K562 (cell line): ENCODE measurements at regions not wholly inside any gene's neighbourhood (a gene's known extent, or its start where the extent isn't known, plus 50 kb on each side); places are given as distances from the start of the nearest gene placed in this dataset.

Experiments
- ATAC-seq: fragments of 200-7000 bp; cut with Tn5 transposase; 3 replicates; pipeline ENCODE4 v1.9.1; 2020; ENCODE audit warnings: moderate library complexity
- BruUV-seq: library from RNA; stranded (reverse); fragments of 400-500 nt; replicated peaks from 2 replicates; lab custom pipeline; 2021; lab: Mats Ljungman, UMichigan
- CTCF ChIA-PET: fragments of 300-600 bp; formaldehyde crosslinking; extraction: SDS; loops from one replicate; lab custom pipeline; 2021; ENCODE audit warnings: low intra/inter-chr PET ratio; lab: Yijun Ruan, JAX
- POLR2A ChIA-PET: fragments of 300-600, 350-650 bp; sonication (Branson Sonifier 250); formaldehyde crosslinking; extraction: SDS; loops from one replicate; lab custom pipeline; 2021; ENCODE audit warnings: antibody characterized with exemption, inconsistent platforms; lab: Yijun Ruan, JAX
- DNase-seq, 4 experiments: peaks; one replicate each; pipeline versions ENCODE4 v3.0.0 to v3.0.0-alpha.2; 2011 to 2018; ENCODE audit warnings: low spot score in 3 of 4, mixed read lengths in 3 of 4; ENCODE audit errors: extremely low read depth in 1 of 4
- FAIRE-seq: peaks from 2 replicates; lab custom pipeline; 2011; peaks lifted over from hg19 to GRCh38; lab: Jason Lieb, UNC
- H2AFZ ChIP-seq: 2 replicates; pipeline ENCODE4 v1.6.0; 2011; ENCODE audit warnings: low read depth, low read length, control low read depth, inconsistent platforms
- H3K27ac ChIP-seq: fragments of 200-600 bp; 3 replicates; pipeline ENCODE4 v1.8.0; 2011; ENCODE audit warnings: low read depth, mild to moderate bottlenecking, control low read depth, inconsistent platforms, low read length, moderate library complexity, mixed read lengths; ENCODE audit errors: extremely low read depth
- H3K27me3 ChIP-seq, 2 experiments: fragments of 300-600 bp in 1 of 2; 2 replicates in 1 of 2; 3 replicates in 1 of 2; pipeline versions ENCODE4 v1.6.0 to v1.8.0; 2011; ENCODE audit warnings: inconsistent platforms in 2 of 2, low read length in 2 of 2, mild to moderate bottlenecking in 1 of 2, mixed read lengths in 1 of 2, moderate library complexity in 1 of 2; ENCODE audit not compliant: control insufficient read depth in 2 of 2, insufficient read depth in 2 of 2
- H3K36me3 ChIP-seq: fragments of 300-600 bp; 3 replicates; pipeline ENCODE4 v1.8.0; 2011; ENCODE audit warnings: mild to moderate bottlenecking, low read length, inconsistent platforms; ENCODE audit not compliant: control insufficient read depth, insufficient read depth
- H3K4me1 ChIP-seq, 2 experiments: fragments of 200-600 bp in 1 of 2; replicated peaks in 1 of 2; 2 replicates in 1 of 2; 3 replicates in 1 of 2; pipeline versions ENCODE4 v1.5.1 to v1.8.0; 2011; ENCODE audit warnings: inconsistent platforms in 2 of 2, low read length in 2 of 2, mild to moderate bottlenecking in 1 of 2, mixed read lengths in 1 of 2, moderate library complexity in 1 of 2; ENCODE audit not compliant: control insufficient read depth in 2 of 2, insufficient read depth in 2 of 2
- H3K4me2 ChIP-seq: 2 replicates; pipeline ENCODE4 v1.6.1; 2011; ENCODE audit warnings: low read length, control low read depth, inconsistent platforms, mixed read lengths; ENCODE audit not compliant: insufficient read depth
- H3K4me3 ChIP-seq: fragments of 200-600 bp; sonication (generic), shearing (Covaris generic); 2 replicates; pipeline ENCODE4 v1.5.1; 2016; ENCODE audit warnings: control low read depth, inconsistent platforms
- H3K79me2 ChIP-seq: fragments of 200-600 bp; 3 replicates; pipeline ENCODE4 v1.8.0; 2011; ENCODE audit warnings: low read length, inconsistent platforms; ENCODE audit not compliant: control insufficient read depth, insufficient read depth
- H3K9ac ChIP-seq, 2 experiments: 2 replicates each; pipeline versions ENCODE4 v1.6.0 to v1.6.1; 2011; ENCODE audit warnings: low read depth in 2 of 2, low read length in 2 of 2, control low read depth in 1 of 2, inconsistent platforms in 1 of 2, mild to moderate bottlenecking in 1 of 2, mixed read lengths in 1 of 2; ENCODE audit not compliant: insufficient read depth in 1 of 2
- H3K9me1 ChIP-seq: one replicate; pipeline ENCODE4 v1.6.0; 2011; ENCODE audit warnings: inconsistent platforms, mild to moderate bottlenecking, low read length, moderate library complexity; ENCODE audit not compliant: control insufficient read depth, insufficient read depth
- H3K9me3 ChIP-seq: replicated peaks from 2 replicates; pipeline ENCODE4 v1.5.1; 2011; ENCODE audit warnings: low read depth, low read length, inconsistent platforms; ENCODE audit not compliant: control insufficient read depth, insufficient read depth
- H4K20me1 ChIP-seq: replicated peaks from 2 replicates; pipeline ENCODE4 v1.6.1; 2011; ENCODE audit warnings: low read length, inconsistent platforms, mixed read lengths; ENCODE audit not compliant: control insufficient read depth, insufficient read depth
- ADNP ChIP-seq: fragments of 200-800 bp; sonication (Bioruptor generic); IDR thresholded peaks from 2 replicates; pipeline ENCODE4 v1.6.1; 2016; ENCODE audit warnings: missing genetic modification characterization, missing compliant biosample characterization
- AFF4 ChIP-seq: sonication (generic); formaldehyde crosslinking; IDR thresholded peaks from 2 replicates; pipeline ENCODE4 v1.8.0; 2023; ENCODE audit warnings: mild to moderate bottlenecking, missing genetic modification reagents
- ARID1B ChIP-seq: fragments of 450-650 bp; IDR thresholded peaks from 2 replicates; pipeline ENCODE4 v1.6.1; 2016; ENCODE audit warnings: antibody characterized with exemption, mild to moderate bottlenecking, inconsistent platforms
- GTF3C2 ChIP-seq: IDR thresholded peaks from 3 replicates; pipeline ENCODE4 v1.6.1; 2011; ENCODE audit warnings: borderline replicate concordance, mild to moderate bottlenecking, moderate library complexity; ENCODE audit not compliant: insufficient read length; ENCODE audit errors: extremely low read depth
- HDGF ChIP-seq: fragments of 450-650 bp; IDR thresholded peaks from 2 replicates; pipeline ENCODE4 v1.6.1; 2016
- KHSRP ChIP-seq: fragments of 450-650 bp; IDR thresholded peaks from 2 replicates; pipeline ENCODE4 v1.6.1; 2017
- KLF16 ChIP-seq: IDR thresholded peaks from 2 replicates; pipeline ENCODE4 v1.6.1; 2016; ENCODE audit warnings: antibody characterized with exemption
- MCM7 ChIP-seq, 2 experiments: fragments of 450-650 bp; IDR thresholded peaks; 2 replicates each; pipeline ENCODE4 v1.6.1; 2016 to 2018
- SIX5 ChIP-seq, 2 experiments: IDR thresholded peaks; 2 replicates each; pipeline ENCODE4 v1.6.1; 2011; ENCODE audit warnings: low read length in 2 of 2, borderline replicate concordance in 1 of 2, low read depth in 1 of 2, mild to moderate bottlenecking in 1 of 2, moderate library complexity in 1 of 2; ENCODE audit not compliant: insufficient read depth in 1 of 2
- THRAP3 ChIP-seq: fragments of 450-650 bp; IDR thresholded peaks from 2 replicates; pipeline ENCODE4 v1.6.1; 2016; ENCODE audit warnings: mild to moderate bottlenecking, inconsistent platforms, borderline replicate concordance
- USF1 ChIP-seq: sonication (generic); formaldehyde crosslinking; IDR thresholded peaks from 2 replicates; pipeline ENCODE4 v1.9.0; 2022; ENCODE audit warnings: mild to moderate bottlenecking, missing genetic modification reagents
- WGBS: fragments of 100-300 bp; shearing (Covaris generic); methylation state at CpG from one replicate; pipeline ENCODE4 v1.1.6; 2016; ENCODE audit warnings: low coverage, mixed read lengths; ENCODE audit not compliant: insufficient coverage; ENCODE audit errors: missing lambda C conversion rate; 5-methylcytosine and 5-hydroxymethylcytosine counted together
- in situ Hi-C: fragments of 300-500 bp; cut with MboI; formaldehyde crosslinking; loops from 4 replicates; pipeline ENCODE4 v1.15.0; 2018; ENCODE audit warnings: inconsistent platforms, mixed read lengths
- intact Hi-C: fragments of 100-400 bp; cut with micrococcal nuclease; formaldehyde crosslinking; loops from 2 replicates; pipeline ENCODE4 v1.14.2; 2022
- TF ChIP-seq, protein P1 (sequence below): fragments of 250-450 bp; sonication (Bioruptor Pico); IDR thresholded peaks from 2 replicates; pipeline ENCODE4 v1.4.0; 2020

GRCh38 chr2:145256551-145256950, 736.6 kb upstream of the ZEB2 start:
- intact Hi-C loops (no loop called here), in situ Hi-C loops (no loop called here)
- Histone ChIP-seq H2AFZ (no peak overlapping the region), H3K4me2 (no peak overlapping the region), H3K27ac (no peak overlapping the region), H4K20me1 (no peaks in the 10 kb centered on the region), H3K4me3 (no peak overlapping the region), H3K9me1 (no peaks in the 10 kb centered on the region), H3K79me2 (no peaks in the 10 kb centered on the region), H3K36me3 (no peaks in the 10 kb centered on the region), H3K9ac (no peak overlapping the region), H3K27me3 (no peaks in the 10 kb centered on the region), H3K4me1 (no peaks in the 10 kb centered on the region), H3K9me3 (no peaks in the 10 kb centered on the region)
- TF ChIP-seq, protein P1, sequence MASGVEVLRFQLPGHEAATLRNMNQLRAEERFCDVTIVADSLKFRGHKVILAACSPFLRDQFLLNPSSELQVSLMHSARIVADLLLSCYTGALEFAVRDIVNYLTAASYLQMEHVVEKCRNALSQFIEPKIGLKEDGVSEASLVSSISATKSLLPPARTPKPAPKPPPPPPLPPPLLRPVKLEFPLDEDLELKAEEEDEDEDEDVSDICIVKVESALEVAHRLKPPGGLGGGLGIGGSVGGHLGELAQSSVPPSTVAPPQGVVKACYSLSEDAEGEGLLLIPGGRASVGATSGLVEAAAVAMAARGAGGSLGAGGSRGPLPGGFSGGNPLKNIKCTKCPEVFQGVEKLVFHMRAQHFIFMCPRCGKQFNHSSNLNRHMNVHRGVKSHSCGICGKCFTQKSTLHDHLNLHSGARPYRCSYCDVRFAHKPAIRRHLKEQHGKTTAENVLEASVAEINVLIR (CRISPR knock-in tag) = no peak
- TF ChIP-seq USF1 (CRISPR knock-in tag) (no peak), HDGF (no peak), ARID1B (no peak), AFF4 (CRISPR knock-in tag) (no peak), GTF3C2 (no peak), ADNP (no peak), THRAP3 (no peak), SIX5 (IDR thresholded peaks at IDR 0.05; ENCODE audit: borderline replicate concordance in 1 of 2, insufficient read depth in 1 of 2, low read depth in 1 of 2, low read length in 2 of 2) (no peak), MCM7 (IDR thresholded peaks at IDR 0.05) (no peak), KHSRP (no peak), KLF16 (no peak)
- ChIA-PET POLR2A (no interaction called here), CTCF (no interaction called here)
- DNase-seq (no peak), FAIRE-seq (no peak), ATAC-seq (no peak)
- WGBS = 13% methylated on average over 1 of the region's 1 CpG
- BruUV-seq = no TSS peak
